Glutamatergic neuron (in vitro differentiated cells): ENCODE measurements at regions not wholly inside any gene's neighbourhood (a gene's known extent, or its start where the extent isn't known, plus 50 kb on each side); places are given as distances from the start of the nearest gene placed in this dataset.
A peak's percentile ranks its signal among the peaks of the same experiment; 100 is the strongest.
"Not testable (repeated sequence)": the region's sequence is repeated elsewhere in the genome, so short reads cannot be mapped to it uniquely, and the experiment has no call there.

Experiments used
- DNase-seq: peaks from one replicate; pipeline ENCODE4 v3.0.0; 2022
- H3K27ac Mint-ChIP-seq: one replicate; pipeline ENCODE4 v1.8.0; 2020; ENCODE audit warnings: mild to moderate bottlenecking, mixed read lengths, inconsistent platforms; ENCODE audit not compliant: unreplicated experiment
- H3K27me3 Mint-ChIP-seq: one replicate; pipeline ENCODE4 v1.8.0; 2020; ENCODE audit warnings: mild to moderate bottlenecking, moderate library complexity, mixed read lengths, inconsistent platforms; ENCODE audit not compliant: unreplicated experiment
- H3K36me3 Mint-ChIP-seq: one replicate; pipeline ENCODE4 v1.8.0; 2020; ENCODE audit warnings: mild to moderate bottlenecking, mixed read lengths, inconsistent platforms; ENCODE audit not compliant: unreplicated experiment
- H3K4me1 Mint-ChIP-seq: one replicate; pipeline ENCODE4 v1.8.0; 2020; ENCODE audit warnings: mild to moderate bottlenecking, low read depth, mixed read lengths, inconsistent platforms; ENCODE audit not compliant: unreplicated experiment
- H3K4me3 Mint-ChIP-seq: one replicate; pipeline ENCODE4 v1.8.0; 2020; ENCODE audit warnings: mild to moderate bottlenecking, mixed read lengths, inconsistent platforms; ENCODE audit not compliant: unreplicated experiment
- H3K9me3 Mint-ChIP-seq: one replicate; pipeline ENCODE4 v1.8.0; 2020; ENCODE audit warnings: mild to moderate bottlenecking, moderate library complexity, mixed read lengths, inconsistent platforms; ENCODE audit not compliant: unreplicated experiment
- CTCF ChIP-seq: fragments of 200-600 bp; sonication (generic); IDR thresholded peaks from one replicate; pipeline ENCODE4 v1.5.0; 2021; ENCODE audit not compliant: partially characterized antibody, unreplicated experiment

GRCh38 chr13:25014398-25014973, 81.5 kb upstream of the PABPC3 start:
- Mint-ChIP-seq H3K4me3 (peak overlapping the region; percentile 28), H3K27ac (peak overlapping the region; percentile 89), H3K27me3 (peaks cover 15% of the 10 kb centered on the region)
- H3K36me3 Mint-ChIP-seq, H3K9me3 Mint-ChIP-seq, H3K4me1 Mint-ChIP-seq: not testable (repeated sequence)
- peak; percentile 69 for DNase-seq

- Mint-ChIP-seq H3K4me3 (peak overlapping the region; percentile 79), H3K27me3 (peaks cover 14% of the 10 kb centered on the region)
- not testable (repeated sequence) for DNase-seq, H3K9me3 Mint-ChIP-seq, H3K36me3 Mint-ChIP-seq, H3K27ac Mint-ChIP-seq, H3K4me1 Mint-ChIP-seq
Observed at GRCh38 chr13:25017176-25017575, 78.8 kb upstream of the PABPC3 start.

- not testable (repeated sequence) for H3K27ac Mint-ChIP-seq, H3K9me3 Mint-ChIP-seq, H3K36me3 Mint-ChIP-seq, H3K4me1 Mint-ChIP-seq
- Mint-ChIP-seq H3K4me3 (peak overlapping the region; percentile 79), H3K27me3 (peaks cover 14% of the 10 kb centered on the region)
- DNase-seq: peak; percentile 37
Observed at GRCh38 chr13:25017808-25018728, 77.9 kb upstream of the PABPC3 start.

- no peak overlapping the region for H3K27ac Mint-ChIP-seq
- no peak overlapping the region for H3K4me3 Mint-ChIP-seq
- peaks cover 7% of the 10 kb centered on the region for H3K9me3 Mint-ChIP-seq
- DNase-seq: peak; percentile 21
- H3K27me3 Mint-ChIP-seq: peaks cover 14% of the 10 kb centered on the region
- peaks cover 4% of the 10 kb centered on the region for H3K36me3 Mint-ChIP-seq
- no peak for TF ChIP-seq CTCF
- H3K4me1 Mint-ChIP-seq: peaks cover 6% of the 10 kb centered on the region
Observed at GRCh38 chr13:25018729-25019115, 77.2 kb upstream of the PABPC3 start.

GRCh38 chr13:25019741-25020140, 76.2 kb upstream of the PABPC3 start:
- H3K27ac Mint-ChIP-seq, DNase-seq, H3K9me3 Mint-ChIP-seq, H3K4me3 Mint-ChIP-seq, H3K4me1 Mint-ChIP-seq, H3K27me3 Mint-ChIP-seq, H3K36me3 Mint-ChIP-seq: not testable (repeated sequence)

- peaks cover 3% of the 10 kb centered on the region for H3K4me1 Mint-ChIP-seq
- H3K27ac Mint-ChIP-seq: no peak overlapping the region
- no peak for DNase-seq
- TF ChIP-seq CTCF: no peak
- peaks cover 2% of the 10 kb centered on the region for H3K27me3 Mint-ChIP-seq
- H3K36me3 Mint-ChIP-seq: peaks cover 4% of the 10 kb centered on the region
- H3K9me3 Mint-ChIP-seq: peaks cover 2% of the 10 kb centered on the region
- no peak overlapping the region for H3K4me3 Mint-ChIP-seq
Observed at GRCh38 chr13:25024175-25024574, 71.8 kb upstream of the PABPC3 start.

GRCh38 chr13:25032160-25032559, 63.8 kb upstream of the PABPC3 start:
- Mint-ChIP-seq H3K36me3 (no peaks in the 10 kb centered on the region), H3K27ac (no peak overlapping the region), H3K9me3 (peaks cover 4% of the 10 kb centered on the region), H3K4me3 (no peak overlapping the region), H3K27me3 (peaks cover 2% of the 10 kb centered on the region), H3K4me1 (no peaks in the 10 kb centered on the region)
- DNase-seq: no peak
- no peak for TF ChIP-seq CTCF
